Bronchial epithelial cell (primary cell): ENCODE measurements at regions not wholly inside any gene's neighbourhood (a gene's known extent, or its start where the extent isn't known, plus 50 kb on each side); places are given as distances from the start of the nearest gene placed in this dataset.
"Not testable (repeated sequence)": the region's sequence is repeated elsewhere in the genome, so short reads cannot be mapped to it uniquely, and the experiment has no call there.

Experiments used
- DNase-seq: peaks from one replicate; pipeline ENCODE4 v3.0.0-alpha.2; 2010; ENCODE audit warnings: low read depth
- FAIRE-seq: peaks from 2 replicates; lab custom pipeline; 2011; peaks lifted over from hg19 to GRCh38; lab: Jason Lieb, UNC
- H3K27me3 ChIP-seq: 2 replicates; pipeline ENCODE4 v1.5.1; 2011; ENCODE audit warnings: low read length; ENCODE audit not compliant: control insufficient read depth, insufficient read depth
- H3K36me3 ChIP-seq: 2 replicates; pipeline ENCODE4 v1.5.1; 2011; ENCODE audit warnings: low read length; ENCODE audit not compliant: control insufficient read depth, insufficient read depth
- H3K4me3 ChIP-seq: 2 replicates; pipeline ENCODE4 v1.5.1; 2011; ENCODE audit warnings: mild to moderate bottlenecking, low read depth, low read length, control low read depth
- CTCF ChIP-seq: IDR thresholded peaks from 2 replicates; pipeline ENCODE4 v1.5.1; 2011; ENCODE audit warnings: mild to moderate bottlenecking, moderate library complexity, low read length, control low read depth, inconsistent platforms; ENCODE audit not compliant: insufficient read depth, severe bottlenecking

- FAIRE-seq (no peak), DNase-seq (no peak)
- no peak for TF ChIP-seq CTCF
- no peaks in the 10 kb centered on the region for H3K36me3 ChIP-seq
- H3K27me3 ChIP-seq = no peaks in the 10 kb centered on the region
- H3K4me3 ChIP-seq = no peak overlapping the region
These were observed 304.8 kb upstream of the STAC start for GRCh38 chr3:36075491-36075890.

- H3K27me3 ChIP-seq = no peaks in the 10 kb centered on the region
- H3K4me3 ChIP-seq = no peak overlapping the region
- H3K36me3 ChIP-seq = no peaks in the 10 kb centered on the region
- DNase-seq (no peak), FAIRE-seq (no peak)
- TF ChIP-seq CTCF = no peak
These were observed 303.0 kb upstream of the STAC start for GRCh38 chr3:36077320-36077719.

- H3K27me3 ChIP-seq, DNase-seq: not testable (repeated sequence)
These were observed 297.3 kb upstream of the STAC start for GRCh38 chr3:36082958-36083357.

GRCh38 chr3:36095238-36095637 lies 285.1 kb upstream of the STAC start:
- TF ChIP-seq CTCF = no peak
- no peaks in the 10 kb centered on the region for H3K36me3 ChIP-seq
- no peak for FAIRE-seq

More at GRCh38 chr3:36082958-36083357, 297.3 kb upstream of the STAC start:
- H3K4me3 ChIP-seq, FAIRE-seq, H3K36me3 ChIP-seq: not testable (repeated sequence)

GRCh38 chr3:36097209-36097608 lies 283.1 kb upstream of the STAC start:
- no peak for FAIRE-seq
- H3K36me3 ChIP-seq = no peaks in the 10 kb centered on the region
- no peak for TF ChIP-seq CTCF
- no peaks in the 10 kb centered on the region for H3K27me3 ChIP-seq
- DNase-seq = no peak
- no peak overlapping the region for H3K4me3 ChIP-seq

More at GRCh38 chr3:36095238-36095637, 285.1 kb upstream of the STAC start:
- H3K27me3 ChIP-seq = no peaks in the 10 kb centered on the region
- no peak overlapping the region for H3K4me3 ChIP-seq
- DNase-seq = no peak

GRCh38 chr3:36114353-36114752 lies 266.0 kb upstream of the STAC start:
- H3K36me3 ChIP-seq = no peaks in the 10 kb centered on the region
- no peak for TF ChIP-seq CTCF
- H3K4me3 ChIP-seq = no peak overlapping the region
- FAIRE-seq (no peak), DNase-seq (peak; percentile 18)
- peaks cover 2% of the 10 kb centered on the region for H3K27me3 ChIP-seq
